Keratinocyte (primary cell): ENCODE measurements at regions not wholly inside any gene's neighbourhood (a gene's known extent, or its start where the extent isn't known, plus 50 kb on each side); places are given as distances from the start of the nearest gene placed in this dataset.

Source experiments
- DNase-seq: peaks from one replicate; pipeline ENCODE4 v3.0.0-alpha.2; 2011; ENCODE audit warnings: low read depth, missing footprints, low spot score
- FAIRE-seq: peaks from 2 replicates; lab custom pipeline; 2011; peaks lifted over from hg19 to GRCh38; lab: Jason Lieb, UNC
- H2AFZ ChIP-seq: 2 replicates; pipeline ENCODE4 v1.6.0; 2012; ENCODE audit warnings: low read length, control low read depth, inconsistent platforms; ENCODE audit not compliant: control insufficient read depth
- H3K27ac ChIP-seq: 2 replicates; pipeline ENCODE4 v1.5.1; 2011; ENCODE audit warnings: low read length; ENCODE audit not compliant: control insufficient read depth, insufficient read depth
- H3K27me3 ChIP-seq: 3 replicates; pipeline ENCODE4 v1.6.0; 2011; ENCODE audit warnings: low read length; ENCODE audit not compliant: control insufficient read depth, insufficient read depth; ENCODE audit errors: extremely low read depth
- H3K36me3 ChIP-seq, 2 experiments: 2 replicates in 1 of 2; 3 replicates in 1 of 2; pipeline ENCODE4 v1.5.1; 2011; ENCODE audit warnings: low read length in 2 of 2, mild to moderate bottlenecking in 1 of 2; ENCODE audit not compliant: control insufficient read depth in 2 of 2, insufficient read depth in 2 of 2; ENCODE audit errors: extremely low read depth in 1 of 2
- H3K4me1 ChIP-seq: 3 replicates; pipeline ENCODE4 v1.5.1; 2011; ENCODE audit warnings: low read length; ENCODE audit not compliant: control insufficient read depth, insufficient read depth; ENCODE audit errors: extremely low read depth
- H3K4me2 ChIP-seq: 3 replicates; pipeline ENCODE4 v1.6.0; 2011; ENCODE audit warnings: low read depth, low read length; ENCODE audit not compliant: control insufficient read depth, insufficient read depth; ENCODE audit errors: extremely low read depth
- H3K4me3 ChIP-seq, 3 experiments: fragments of 200-600 bp in 1 of 3; sonication (generic) in 1 of 3; 2 replicates in 2 of 3; 3 replicates in 1 of 3; pipeline ENCODE4 v1.5.1; 2011 to 2016; ENCODE audit warnings: low read length in 3 of 3, mild to moderate bottlenecking in 3 of 3, control low read depth in 2 of 3, inconsistent platforms in 1 of 3, low read depth in 1 of 3, mixed read lengths in 1 of 3, mixed run types in 1 of 3, moderate library complexity in 1 of 3; ENCODE audit not compliant: control insufficient read depth in 2 of 3, insufficient read depth in 2 of 3; ENCODE audit errors: extremely low read depth in 1 of 3
- H3K79me2 ChIP-seq: 2 replicates; pipeline ENCODE4 v1.6.0; 2012; ENCODE audit warnings: low read length; ENCODE audit not compliant: control insufficient read depth, insufficient read depth
- H3K9ac ChIP-seq: 3 replicates; pipeline ENCODE4 v1.6.0; 2011; ENCODE audit warnings: low read length; ENCODE audit not compliant: control insufficient read depth, insufficient read depth; ENCODE audit errors: extremely low read depth
- H3K9me1 ChIP-seq: 3 replicates; pipeline ENCODE4 v1.6.0; 2011; ENCODE audit warnings: low read length; ENCODE audit not compliant: control insufficient read depth, insufficient read depth; ENCODE audit errors: extremely low read depth
- H3K9me3 ChIP-seq: 2 replicates; pipeline ENCODE4 v1.5.1; 2012; ENCODE audit warnings: low read depth, low read length; ENCODE audit not compliant: control insufficient read depth
- H4K20me1 ChIP-seq: 3 replicates; pipeline ENCODE4 v1.6.0; 2011; ENCODE audit warnings: low read length; ENCODE audit not compliant: control insufficient read depth, insufficient read depth; ENCODE audit errors: extremely low read depth
- EZH2 ChIP-seq: IDR thresholded peaks from one replicate; pipeline ENCODE4 v1.6.1; 2012; ENCODE audit warnings: inconsistent platforms, mild to moderate bottlenecking, low read length, moderate library complexity
- dilution Hi-C: fragments of 300-500 bp; cut with MboI; formaldehyde crosslinking; loops from one replicate; pipeline ENCODE4 v1.7.0; 2020; ENCODE audit warnings: low sequenced_read_pairs; ENCODE audit not compliant: extremely low pct_ligation_motif_present
- TF ChIP-seq, protein P1 (sequence below), 3 experiments: IDR thresholded peaks in 1 of 3; conservative IDR thresholded peaks in 1 of 3; optimal IDR thresholded peaks in 1 of 3; 2 replicates in 2 of 3; 3 replicates in 1 of 3; pipeline versions ENCODE3 to v1.5.1; 2011; ENCODE audit warnings: low read length in 3 of 3, mild to moderate bottlenecking in 3 of 3, moderate library complexity in 2 of 3, control low read depth in 1 of 3, inconsistent platforms in 1 of 3; ENCODE audit not compliant: insufficient read depth in 2 of 3; ENCODE audit errors: extremely low read depth in 1 of 3

GRCh38 chr15:30770759-30771158 is 133.0 kb upstream of the FAN1 start:
- DNase-seq, result no peak
- no peak for FAIRE-seq
- Histone ChIP-seq H3K27ac (no peak overlapping the region), H3K36me3 (no peaks in the 10 kb centered on the region), H4K20me1 (no peaks in the 10 kb centered on the region), H3K4me2 (no peak overlapping the region), H3K4me1 (peaks cover 2% of the 10 kb centered on the region), H2AFZ (no peak overlapping the region), H3K79me2 (no peaks in the 10 kb centered on the region), H3K27me3 (no peaks in the 10 kb centered on the region), H3K9me1 (no peaks in the 10 kb centered on the region), H3K4me3 (no peak overlapping the region), H3K9ac (no peak overlapping the region), H3K9me3 (no peaks in the 10 kb centered on the region)
- TF ChIP-seq, protein P1, sequence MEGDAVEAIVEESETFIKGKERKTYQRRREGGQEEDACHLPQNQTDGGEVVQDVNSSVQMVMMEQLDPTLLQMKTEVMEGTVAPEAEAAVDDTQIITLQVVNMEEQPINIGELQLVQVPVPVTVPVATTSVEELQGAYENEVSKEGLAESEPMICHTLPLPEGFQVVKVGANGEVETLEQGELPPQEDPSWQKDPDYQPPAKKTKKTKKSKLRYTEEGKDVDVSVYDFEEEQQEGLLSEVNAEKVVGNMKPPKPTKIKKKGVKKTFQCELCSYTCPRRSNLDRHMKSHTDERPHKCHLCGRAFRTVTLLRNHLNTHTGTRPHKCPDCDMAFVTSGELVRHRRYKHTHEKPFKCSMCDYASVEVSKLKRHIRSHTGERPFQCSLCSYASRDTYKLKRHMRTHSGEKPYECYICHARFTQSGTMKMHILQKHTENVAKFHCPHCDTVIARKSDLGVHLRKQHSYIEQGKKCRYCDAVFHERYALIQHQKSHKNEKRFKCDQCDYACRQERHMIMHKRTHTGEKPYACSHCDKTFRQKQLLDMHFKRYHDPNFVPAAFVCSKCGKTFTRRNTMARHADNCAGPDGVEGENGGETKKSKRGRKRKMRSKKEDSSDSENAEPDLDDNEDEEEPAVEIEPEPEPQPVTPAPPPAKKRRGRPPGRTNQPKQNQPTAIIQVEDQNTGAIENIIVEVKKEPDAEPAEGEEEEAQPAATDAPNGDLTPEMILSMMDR (optimal IDR thresholded peaks at IDR 0.05 in 1 of 3, IDR thresholded peaks at IDR 0.05 in 1 of 3, conservative IDR thresholded peaks at IDR 0.05 in 1 of 3; ENCODE audit: extremely low read depth in 1 of 3, insufficient read depth in 2 of 3, low read length in 3 of 3), result no peak
- TF ChIP-seq EZH2, result no peak
- dilution Hi-C loops, result no loop called here

DNA sequence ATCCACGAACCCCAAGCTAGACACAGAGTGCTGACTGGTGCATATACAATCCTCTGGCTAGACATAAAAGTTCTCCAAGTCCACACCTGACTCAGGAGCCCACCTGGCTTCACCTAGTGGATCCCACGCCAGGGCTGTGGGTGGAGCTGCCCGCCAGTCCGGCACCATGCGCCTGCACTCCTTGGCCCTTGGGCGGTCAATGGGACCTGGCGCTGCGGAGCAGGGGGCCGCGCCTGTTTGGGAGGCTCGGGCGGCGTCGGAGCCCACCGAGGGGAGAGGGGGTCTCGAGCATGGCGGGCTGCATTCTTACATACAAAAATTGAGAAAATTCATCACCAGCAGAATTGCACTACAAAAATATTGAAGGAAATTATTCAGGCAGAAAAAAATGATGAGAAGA is 120.7 kb upstream of the FAN1 start:
- Histone ChIP-seq H3K9me3 (no peaks in the 10 kb centered on the region), H3K4me2 (no peak overlapping the region), H3K4me3 (no peak overlapping the region), H2AFZ (no peak overlapping the region), H4K20me1 (no peaks in the 10 kb centered on the region), H3K27me3 (no peaks in the 10 kb centered on the region), H3K79me2 (no peaks in the 10 kb centered on the region), H3K9ac (no peak overlapping the region), H3K27ac (no peak overlapping the region), H3K4me1 (no peaks in the 10 kb centered on the region), H3K9me1 (no peaks in the 10 kb centered on the region), H3K36me3 (no peaks in the 10 kb centered on the region)
- dilution Hi-C loops, result no loop called here
- DNase-seq, result no peak
- FAIRE-seq, result no peak
- TF ChIP-seq, protein P1 (optimal IDR thresholded peaks at IDR 0.05 in 1 of 3, IDR thresholded peaks at IDR 0.05 in 1 of 3, conservative IDR thresholded peaks at IDR 0.05 in 1 of 3; ENCODE audit: extremely low read depth in 1 of 3, insufficient read depth in 2 of 3, low read length in 3 of 3), result no peak
- TF ChIP-seq EZH2, result no peak
